GM12872 (cell line): ENCODE measurements at regions not wholly inside any gene's neighbourhood (a gene's known extent, or its start where the extent isn't known, plus 50 kb on each side); places are given as distances from the start of the nearest gene placed in this dataset.

Experiments
- CTCF ChIP-seq: IDR thresholded peaks from 3 replicates; pipeline ENCODE4 v1.5.1; 2011; ENCODE audit warnings: low read depth, mild to moderate bottlenecking, low read length, moderate library complexity; ENCODE audit not compliant: insufficient read depth

- TF ChIP-seq CTCF: no peak
Observed at GRCh38 chr4:110998320-110998719, 375.4 kb upstream of the PITX2 start.

DNA sequence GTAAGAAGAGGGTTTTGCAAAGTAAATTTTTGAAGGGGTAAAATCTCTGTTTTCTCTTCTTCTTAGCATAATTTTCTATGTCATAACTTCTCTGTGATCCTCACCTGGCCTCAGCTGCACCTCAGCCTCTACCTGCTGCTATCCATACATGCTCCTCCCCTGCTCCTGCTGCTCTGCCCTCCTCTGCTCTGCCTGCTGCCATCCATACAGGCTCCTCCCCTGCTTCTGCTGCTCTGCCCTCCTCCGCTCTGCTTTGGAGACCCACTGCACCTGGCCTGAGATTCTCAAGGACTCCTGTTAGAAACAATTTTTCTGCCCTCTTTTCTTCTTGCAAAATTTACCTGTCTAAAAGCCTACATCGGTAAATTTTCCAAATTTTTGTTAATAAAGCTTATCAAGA, 388.6 kb upstream of the PITX2 start:
- no peak for TF ChIP-seq CTCF

- TF ChIP-seq CTCF: no peak
Observed at GRCh38 chr4:111013846-111014245, 391.0 kb upstream of the PITX2 start.

DNA sequence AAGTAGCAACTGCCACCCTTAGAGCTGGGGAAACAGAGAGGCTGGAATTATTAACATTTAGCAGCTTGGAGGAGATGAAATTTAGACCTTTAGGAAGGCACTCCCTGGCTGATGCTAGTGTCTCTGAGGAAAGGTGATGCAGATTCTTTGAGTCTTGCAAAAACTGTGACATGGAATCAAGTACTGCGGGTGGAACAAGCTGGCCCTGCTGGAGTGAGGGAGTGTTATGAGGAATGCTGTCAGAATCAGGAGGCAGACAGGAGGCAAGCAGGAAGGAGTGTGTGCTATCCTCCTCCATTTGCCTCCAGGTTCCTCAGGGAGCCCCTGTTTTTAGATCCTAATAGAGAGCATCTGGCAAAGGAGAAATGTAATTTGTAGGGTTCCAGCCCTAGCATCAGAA, 391.7 kb upstream of the PITX2 start:
- TF ChIP-seq CTCF: no peak

DNA sequence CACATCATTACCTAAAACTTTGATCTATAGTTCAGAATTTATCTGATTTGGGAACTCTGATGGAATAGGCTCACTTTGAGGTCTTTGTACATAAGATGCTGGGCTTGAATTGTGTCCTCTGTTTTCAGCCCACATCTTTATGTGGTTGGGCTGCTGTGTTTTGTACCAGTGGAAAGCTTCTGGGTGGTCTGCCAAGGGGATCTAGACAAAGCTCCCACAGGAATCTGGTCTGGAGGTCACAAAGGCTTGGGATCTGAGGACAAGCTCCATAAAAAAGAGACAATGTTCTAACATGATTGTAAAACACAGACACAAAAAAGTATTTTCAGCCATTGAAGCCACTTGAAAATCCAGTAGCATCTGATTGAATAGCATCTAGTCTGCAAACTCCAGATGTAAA, 393.5 kb upstream of the PITX2 start:
- no peak for TF ChIP-seq CTCF

GRCh38 chr4:111018216-111018615, 395.3 kb upstream of the PITX2 start:
- TF ChIP-seq CTCF: no peak

- TF ChIP-seq CTCF: no peak
Observed at GRCh38 chr4:111020476-111020875, 397.6 kb upstream of the PITX2 start.

GRCh38 chr4:111020961-111021360, 398.1 kb upstream of the PITX2 start:
- TF ChIP-seq CTCF: no peak
